ENCODE measurements at regions not wholly inside any gene's neighbourhood (a gene's known extent, or its start where the extent isn't known, plus 50 kb on each side); places are given as distances from the start of the nearest gene placed in this dataset.

GRCh38 chr10:124158592-124158991 is 65.2 kb upstream of the CHST15 start:
- TF ChIP-seq CTCF (optimal IDR thresholded peaks at IDR 0.05 in 1 of 3, IDR thresholded peaks at IDR 0.05 in 1 of 3, conservative IDR thresholded peaks at IDR 0.05 in 1 of 3; ENCODE audit: extremely low read depth in 1 of 3, insufficient read depth in 2 of 3, low read length in 3 of 3) (no peak), EZH2 (IDR thresholded peaks at IDR 0.05; ENCODE audit: low read length) (no peak)
